GM18505 (cell line): ENCODE measurements at regions not wholly inside any gene's neighbourhood (a gene's known extent, or its start where the extent isn't known, plus 50 kb on each side); places are given as distances from the start of the nearest gene placed in this dataset.
A peak's percentile ranks its signal among the peaks of the same experiment; 100 is the strongest.
"Not testable (repeated sequence)": the region's sequence is repeated elsewhere in the genome, so short reads cannot be mapped to it uniquely, and the experiment has no call there.

ENCODE experiments used
- ATAC-seq: cut with Tn5 transposase; IDR thresholded peaks from one replicate; pipeline ENCODE4 v1.9.1; 2021; ENCODE audit not compliant: unreplicated experiment
- POLR2A ChIP-seq: IDR thresholded peaks from 4 replicates; pipeline ENCODE4 v1.6.1; 2011; ENCODE audit warnings: borderline replicate concordance; ENCODE audit not compliant: insufficient read depth, insufficient read length; ENCODE audit errors: extremely low read depth

GRCh38 chr14:89507521-89507920 is 90.5 kb upstream of the FOXN3 start:
- peak; percentile 34 for ATAC-seq

GRCh38 chr14:89506891-89507452 is 89.9 kb upstream of the FOXN3 start:
- ATAC-seq = not testable (repeated sequence)

More at GRCh38 chr14:89507521-89507920, 90.5 kb upstream of the FOXN3 start:
- no peak for TF ChIP-seq POLR2A

DNA sequence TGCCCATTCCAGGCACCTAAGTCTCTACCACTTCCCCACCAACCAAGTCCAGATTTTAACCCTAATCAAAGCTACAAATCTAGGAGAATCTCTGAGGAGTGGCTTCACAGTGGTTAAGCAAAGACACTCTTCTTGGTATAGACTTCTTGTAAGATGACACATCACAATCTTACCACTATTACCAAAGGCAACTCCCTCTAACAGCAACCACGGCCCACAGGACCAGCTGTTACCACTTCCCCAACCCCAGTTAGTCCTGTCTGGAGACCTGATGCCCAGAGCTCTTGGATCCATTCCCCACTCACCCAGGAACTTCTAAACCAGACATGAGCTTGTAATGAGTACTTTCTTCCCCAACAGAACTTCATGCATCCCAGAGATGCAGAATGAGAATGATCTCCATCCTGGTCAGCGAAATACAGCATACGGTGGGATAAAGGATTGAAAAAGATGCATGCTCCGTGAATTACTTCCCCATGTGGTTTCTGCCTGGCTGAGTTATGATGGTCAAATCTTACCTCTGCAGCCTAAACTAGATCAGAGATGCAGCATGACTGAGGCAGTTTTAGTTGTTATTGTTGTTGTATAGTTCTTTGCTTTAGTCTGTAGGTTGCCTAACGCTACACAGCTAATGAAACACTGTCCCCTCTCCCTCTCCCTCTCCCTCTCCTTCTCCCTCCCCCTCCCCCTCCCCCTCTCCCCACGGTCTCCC is 87.7 kb upstream of the FOXN3 start:
- peak; percentile 63 for ATAC-seq
- no peak for TF ChIP-seq POLR2A

DNA sequence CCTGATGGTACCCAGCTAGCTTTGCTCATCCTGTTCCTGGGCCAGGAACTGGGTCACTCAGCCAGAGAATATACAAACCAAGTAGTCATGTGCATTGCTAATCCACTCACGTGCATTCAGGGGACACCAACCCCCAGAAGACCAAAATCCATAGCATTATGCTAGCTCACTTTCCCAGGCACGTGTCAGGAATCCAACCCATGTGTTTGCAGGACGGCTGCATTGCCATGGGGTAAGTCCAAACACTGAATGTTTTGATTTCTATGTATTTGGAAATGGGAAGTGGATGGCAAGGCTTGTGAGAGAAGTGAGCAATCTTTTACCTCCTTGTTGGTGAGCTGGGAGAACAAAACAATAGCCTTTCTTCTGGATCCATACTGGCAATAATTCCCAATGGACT is 87.1 kb upstream of the FOXN3 start:
- TF ChIP-seq POLR2A = no peak
- no peak for ATAC-seq

- ATAC-seq = no peak
- no peak for TF ChIP-seq POLR2A
Measured at GRCh38 chr14:89503431-89503996, 86.5 kb upstream of the FOXN3 start.

- no peak for ATAC-seq
- TF ChIP-seq POLR2A = no peak
Measured at GRCh38 chr14:89502966-89503365, 85.9 kb upstream of the FOXN3 start.

- ATAC-seq = no peak
- no peak for TF ChIP-seq POLR2A
Measured at GRCh38 chr14:89501381-89501780, 84.3 kb upstream of the FOXN3 start.

GRCh38 chr14:89500303-89500702 is 83.3 kb upstream of the FOXN3 start:
- no peak for TF ChIP-seq POLR2A
- ATAC-seq = no peak

GRCh38 chr14:89498878-89499277 is 81.8 kb upstream of the FOXN3 start:
- ATAC-seq = no peak
- no peak for TF ChIP-seq POLR2A

DNA sequence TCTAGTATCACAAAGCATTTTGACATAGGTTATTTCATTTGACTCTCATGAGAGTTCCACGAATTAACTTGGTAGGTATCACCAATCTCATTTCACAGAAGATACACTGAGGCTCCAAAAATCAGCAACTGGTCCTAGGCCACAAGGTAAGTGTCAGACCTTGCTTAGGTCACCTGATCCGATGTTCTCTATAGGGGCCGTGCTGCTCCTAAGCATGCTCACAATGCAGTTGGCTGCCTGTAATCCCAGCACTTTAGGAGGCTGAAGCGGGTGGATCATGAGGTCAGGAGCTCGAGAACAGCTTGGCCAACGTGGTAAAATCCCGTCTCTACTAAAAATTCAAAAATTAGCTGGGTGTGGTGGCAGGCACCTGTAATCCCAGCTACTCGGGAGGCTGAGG is 78.7 kb upstream of the FOXN3 start:
- no peak for TF ChIP-seq POLR2A
- no peak for ATAC-seq

GRCh38 chr14:89493877-89494634 is 77.0 kb upstream of the FOXN3 start:
- peak; percentile 98 for ATAC-seq

DNA sequence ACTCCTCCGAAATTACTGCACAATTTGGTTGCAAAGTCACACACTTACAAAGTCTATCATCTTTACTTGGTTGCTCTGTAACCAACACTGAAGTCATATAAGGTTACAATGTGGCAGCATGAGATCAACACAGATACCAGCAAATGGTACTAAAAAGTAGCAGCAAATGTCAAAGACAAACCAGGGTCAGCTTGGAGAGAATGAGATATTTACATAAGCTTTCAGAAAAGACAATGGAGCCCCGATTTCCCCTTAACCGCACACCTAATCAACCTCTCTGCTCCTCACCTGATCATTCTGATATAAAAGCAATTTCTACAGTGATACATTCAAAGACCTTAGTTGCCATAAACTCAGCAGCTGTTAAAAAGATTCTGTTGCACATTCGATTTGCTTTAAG is 76.4 kb upstream of the FOXN3 start:
- no peak for ATAC-seq
- TF ChIP-seq POLR2A = no peak

More at GRCh38 chr14:89493877-89494634, 77.0 kb upstream of the FOXN3 start:
- no peak for TF ChIP-seq POLR2A

DNA sequence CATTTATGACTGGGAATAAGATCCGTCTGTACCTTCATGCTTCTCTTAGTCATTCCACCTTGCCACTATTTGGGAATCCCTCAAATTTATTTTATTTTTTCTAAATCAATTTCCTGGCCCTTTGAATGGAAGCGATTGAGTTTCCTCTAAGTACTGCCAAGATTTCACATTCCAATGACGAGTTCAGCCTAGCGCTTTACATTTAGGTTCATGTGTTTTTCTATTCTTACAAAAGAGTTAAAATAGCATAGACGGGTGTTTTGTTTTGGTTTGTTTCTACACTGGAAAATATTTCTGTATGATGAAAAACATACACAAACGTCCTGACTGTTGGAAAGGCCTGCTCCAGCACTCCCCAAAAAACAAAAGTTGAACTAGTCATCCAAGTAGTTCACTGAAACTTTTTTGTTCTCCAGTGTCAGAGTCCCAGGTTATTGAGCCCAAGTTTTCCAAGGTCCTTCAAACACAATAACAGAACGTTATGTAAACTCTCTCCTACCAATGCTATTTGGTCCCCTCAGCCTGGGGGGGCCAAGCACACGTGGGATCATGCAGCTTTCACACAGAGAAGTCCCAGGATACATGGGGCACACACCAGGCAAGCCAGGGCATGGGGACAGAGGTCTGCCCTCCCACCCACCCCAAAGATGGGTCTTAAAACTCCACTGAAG is 74.8 kb upstream of the FOXN3 start:
- no peak for TF ChIP-seq POLR2A
- ATAC-seq = no peak
